ENCODE measurements at regions not wholly inside any gene's neighbourhood (a gene's known extent, or its start where the extent isn't known, plus 50 kb on each side); places are given as distances from the start of the nearest gene placed in this dataset.

GRCh38 chr3:28575746-28576613 is 227.4 kb upstream of the AZI2 start:
- DNase-seq = no peak
- CTCF ChIA-PET = no interaction called here
- POLR2A ChIA-PET = no interaction called here
- Mint-ChIP-seq H3K4me3 (no peak overlapping the region), H3K9me3 (no peaks in the 10 kb centered on the region), H3K27ac (no peak overlapping the region), H3K4me1 (peaks cover 3% of the 10 kb centered on the region), H3K27me3 (peaks cover 54% of the 10 kb centered on the region), H3K36me3 (ENCODE audit: low read depth) (peaks cover 5% of the 10 kb centered on the region)

DNA sequence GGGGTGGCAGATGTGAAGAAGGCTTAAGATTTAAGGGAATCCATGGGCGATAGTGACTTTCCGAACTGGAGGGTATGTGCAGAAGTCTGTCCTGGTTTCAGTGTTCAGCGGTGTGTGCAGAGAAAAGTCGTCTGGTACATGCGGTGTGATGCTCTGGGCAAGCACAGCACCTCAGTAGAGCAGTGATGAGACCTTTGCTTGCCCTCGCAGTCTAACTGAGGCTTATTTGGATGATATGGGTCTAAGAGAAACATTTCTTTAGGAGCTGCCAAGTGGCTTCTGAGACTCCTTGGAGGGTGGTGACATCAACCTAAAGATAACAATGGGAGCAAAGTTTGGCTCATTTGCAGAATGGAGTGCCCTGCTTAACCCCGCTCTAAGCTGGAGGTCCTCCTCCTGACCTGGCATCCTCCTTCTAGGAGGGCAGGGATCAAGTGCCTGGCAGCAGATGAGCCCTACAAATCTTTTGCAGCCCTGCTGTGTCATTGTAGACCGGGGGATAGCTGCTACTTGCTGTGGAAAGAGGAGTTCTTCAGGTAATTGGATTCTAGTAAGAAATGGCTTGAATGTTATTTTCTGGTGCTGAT is 228.1 kb upstream of the AZI2 start:
- Mint-ChIP-seq H3K4me1 (peaks cover 3% of the 10 kb centered on the region), H3K36me3 (ENCODE audit: low read depth) (peaks cover 5% of the 10 kb centered on the region), H3K9me3 (no peaks in the 10 kb centered on the region), H3K27ac (no peak overlapping the region), H3K4me3 (no peak overlapping the region), H3K27me3 (peaks cover 53% of the 10 kb centered on the region)
- ChIA-PET POLR2A (no interaction called here), CTCF (no interaction called here)
- no peak for DNase-seq

DNA sequence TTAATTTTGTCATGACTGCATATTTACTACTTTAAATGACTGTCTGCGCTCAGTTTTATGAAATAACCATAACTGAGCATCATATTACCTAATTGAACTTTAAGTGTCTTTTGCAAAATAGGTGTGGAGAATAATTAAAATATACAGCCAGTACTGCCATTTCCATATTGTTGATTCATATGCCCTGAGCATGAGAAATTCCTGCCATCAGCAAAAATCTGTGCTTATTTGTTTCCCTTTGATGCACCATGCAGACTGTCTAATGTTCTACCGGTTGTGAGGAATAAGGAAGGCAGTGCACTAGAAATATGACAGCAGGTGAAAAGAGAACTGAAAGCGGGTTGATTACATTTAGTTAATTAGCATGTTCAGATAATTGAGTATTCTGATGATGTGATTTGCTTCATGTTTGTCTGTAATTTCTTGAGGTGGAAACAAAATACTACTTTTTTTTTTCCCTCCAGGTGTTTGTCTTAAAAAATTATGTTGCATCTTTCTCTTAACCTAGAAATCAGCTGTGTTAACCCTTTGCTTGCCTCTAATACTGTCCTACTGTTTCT is 229.4 kb upstream of the AZI2 start:
- Mint-ChIP-seq H3K27me3 (peaks cover 50% of the 10 kb centered on the region), H3K4me3 (no peak overlapping the region), H3K9me3 (no peaks in the 10 kb centered on the region), H3K27ac (no peak overlapping the region), H3K36me3 (ENCODE audit: low read depth) (peaks cover 5% of the 10 kb centered on the region), H3K4me1 (peaks cover 3% of the 10 kb centered on the region)
- DNase-seq = no peak
- ChIA-PET CTCF (no interaction called here), POLR2A (no interaction called here)

DNA sequence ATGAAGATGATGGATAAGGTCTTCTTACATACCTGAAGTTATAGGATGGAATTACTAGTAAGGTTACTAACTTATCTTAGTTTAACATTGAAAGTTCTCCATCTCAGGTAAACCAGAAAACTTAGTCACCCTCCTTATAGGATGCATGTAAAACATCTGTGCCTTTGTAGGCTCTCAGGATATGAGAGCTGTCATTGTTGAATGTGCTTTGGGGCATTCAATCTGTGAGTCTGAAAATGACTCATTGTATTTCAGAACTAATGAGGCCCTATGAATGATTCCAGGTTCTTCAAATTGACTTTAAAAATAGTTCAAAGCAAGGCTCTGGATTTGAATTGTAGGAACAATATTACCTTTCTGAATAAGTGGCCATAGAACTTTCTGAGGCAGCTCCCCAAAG is 237.7 kb upstream of the AZI2 start:
- H3K36me3 Mint-ChIP-seq (ENCODE audit: low read depth) = no peaks in the 10 kb centered on the region
- no peak for DNase-seq
- no peak overlapping the region for H3K4me3 Mint-ChIP-seq
- no peaks in the 10 kb centered on the region for H3K9me3 Mint-ChIP-seq
- no peak overlapping the region for H3K27ac Mint-ChIP-seq
- POLR2A ChIA-PET = no interaction called here
- CTCF ChIA-PET = no interaction called here
- no peaks in the 10 kb centered on the region for H3K4me1 Mint-ChIP-seq
- H3K27me3 Mint-ChIP-seq = no peaks in the 10 kb centered on the region

GRCh38 chr3:28587723-28588122 is 239.1 kb upstream of the AZI2 start:
- H3K27ac Mint-ChIP-seq = no peak overlapping the region
- H3K4me3 Mint-ChIP-seq = no peak overlapping the region
- H3K9me3 Mint-ChIP-seq = no peaks in the 10 kb centered on the region
- DNase-seq = no peak
- H3K36me3 Mint-ChIP-seq (ENCODE audit: low read depth) = no peaks in the 10 kb centered on the region
- POLR2A ChIA-PET = no interaction called here
- CTCF ChIA-PET = no interaction called here
- H3K27me3 Mint-ChIP-seq = no peaks in the 10 kb centered on the region
- H3K4me1 Mint-ChIP-seq = no peaks in the 10 kb centered on the region

DNA sequence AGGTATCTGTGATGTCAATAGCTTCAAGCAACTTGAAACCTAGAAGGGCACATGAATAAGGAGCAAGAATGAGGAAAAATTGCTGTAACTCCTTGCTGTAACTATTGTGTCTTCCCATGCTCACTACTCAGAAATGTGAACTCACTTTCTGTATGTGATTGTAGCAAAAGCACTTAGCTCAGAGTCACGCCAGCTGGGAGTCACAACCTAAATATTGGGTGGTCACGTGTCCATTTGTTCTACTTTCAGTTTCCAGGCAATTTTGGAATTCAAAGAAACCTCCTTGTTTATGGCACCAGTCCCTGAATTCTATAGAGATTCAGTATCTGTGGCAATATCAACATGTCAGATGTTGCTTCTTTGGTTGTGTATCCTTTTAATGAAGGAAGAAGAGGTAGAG is 241.6 kb upstream of the AZI2 start:
- POLR2A ChIA-PET = no interaction called here
- Mint-ChIP-seq H3K4me1 (no peaks in the 10 kb centered on the region), H3K9me3 (no peaks in the 10 kb centered on the region), H3K36me3 (ENCODE audit: low read depth) (no peaks in the 10 kb centered on the region), H3K27ac (no peak overlapping the region), H3K27me3 (no peaks in the 10 kb centered on the region), H3K4me3 (no peak overlapping the region)
- no peak for DNase-seq
- CTCF ChIA-PET = no interaction called here

- no peak for DNase-seq
- H3K27me3 Mint-ChIP-seq = no peaks in the 10 kb centered on the region
- no peaks in the 10 kb centered on the region for H3K9me3 Mint-ChIP-seq
- no peaks in the 10 kb centered on the region for H3K36me3 Mint-ChIP-seq (ENCODE audit: low read depth)
- POLR2A ChIA-PET = no interaction called here
- no peak overlapping the region for H3K27ac Mint-ChIP-seq
- CTCF ChIA-PET = no interaction called here
- no peaks in the 10 kb centered on the region for H3K4me1 Mint-ChIP-seq
- no peak overlapping the region for H3K4me3 Mint-ChIP-seq
These were observed 242.2 kb upstream of the AZI2 start for GRCh38 chr3:28590860-28591259.

DNA sequence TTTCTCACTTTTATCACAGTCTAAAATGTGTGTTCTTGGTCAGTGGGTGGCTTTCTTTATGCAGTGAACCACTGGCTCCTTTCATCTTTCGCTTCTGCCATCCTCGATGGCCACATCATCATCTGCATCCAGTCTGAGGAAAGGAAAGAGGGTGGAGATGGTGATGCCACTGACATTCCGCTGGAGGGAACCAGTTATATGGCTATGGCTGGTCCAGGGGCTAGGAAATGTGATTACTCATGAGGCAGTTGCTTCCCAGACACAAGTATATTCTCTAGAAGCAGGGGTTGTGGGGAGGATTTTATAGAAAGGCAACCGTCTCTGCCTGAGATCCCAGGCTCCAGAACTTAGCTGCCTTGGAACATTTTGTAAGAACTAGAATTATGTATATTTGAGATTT is 246.7 kb upstream of the AZI2 start:
- H3K4me1 Mint-ChIP-seq = no peaks in the 10 kb centered on the region
- ChIA-PET POLR2A (no interaction called here), CTCF (interaction anchor here (0.7 kb wide), 1 partner anchor 107 kb away, joined by 4 read pairs; no protein-coding TSS in a partner anchor)
- H3K27ac Mint-ChIP-seq = no peak overlapping the region
- no peaks in the 10 kb centered on the region for H3K27me3 Mint-ChIP-seq
- H3K9me3 Mint-ChIP-seq = no peaks in the 10 kb centered on the region
- no peak for DNase-seq
- H3K4me3 Mint-ChIP-seq = no peak overlapping the region
- no peaks in the 10 kb centered on the region for H3K36me3 Mint-ChIP-seq (ENCODE audit: low read depth)

DNA sequence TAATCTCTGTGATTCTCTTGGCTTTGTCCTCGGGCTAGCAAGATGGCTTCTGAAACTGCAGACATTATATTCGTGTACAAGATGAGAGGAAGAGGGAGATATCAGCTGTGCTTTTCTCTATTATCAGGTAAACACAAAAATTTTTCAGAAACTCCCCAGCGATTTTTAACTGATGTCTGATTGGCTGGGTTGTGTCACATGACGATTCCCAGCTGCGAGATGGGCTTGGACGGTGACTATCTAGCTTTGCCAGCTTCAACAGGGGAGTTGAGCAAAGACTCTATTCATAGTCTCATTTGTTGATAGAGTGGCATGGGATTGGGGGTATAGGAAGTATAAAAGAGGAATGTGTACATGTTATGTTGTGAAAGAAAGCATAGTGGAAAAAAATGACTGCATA is 248.8 kb upstream of the AZI2 start:
- H3K4me3 Mint-ChIP-seq = no peak overlapping the region
- ChIA-PET CTCF (no interaction called here), POLR2A (no interaction called here)
- no peaks in the 10 kb centered on the region for H3K36me3 Mint-ChIP-seq (ENCODE audit: low read depth)
- no peaks in the 10 kb centered on the region for H3K9me3 Mint-ChIP-seq
- no peaks in the 10 kb centered on the region for H3K4me1 Mint-ChIP-seq
- no peak for DNase-seq
- no peaks in the 10 kb centered on the region for H3K27me3 Mint-ChIP-seq
- no peak overlapping the region for H3K27ac Mint-ChIP-seq

DNA sequence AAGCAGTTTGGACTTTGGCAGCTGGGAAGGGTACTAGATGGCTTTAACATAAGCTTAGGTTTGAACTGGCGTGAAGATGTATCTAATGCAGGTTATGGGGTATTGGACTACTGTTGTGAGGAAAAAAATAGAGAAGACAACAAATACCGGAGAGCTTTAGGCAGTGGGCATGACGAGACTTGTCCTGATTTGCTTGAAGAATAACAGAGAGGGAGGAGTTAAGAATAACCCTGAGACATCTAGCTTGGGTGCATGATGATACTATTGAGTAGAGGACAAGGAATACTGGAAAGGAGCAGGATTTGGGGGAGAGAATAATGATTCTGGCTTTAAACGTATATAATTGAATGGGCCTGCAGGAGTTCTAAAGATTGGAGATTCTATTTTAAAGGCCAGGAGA is 249.5 kb upstream of the AZI2 start:
- CTCF ChIA-PET = no interaction called here
- no peaks in the 10 kb centered on the region for H3K4me1 Mint-ChIP-seq
- H3K9me3 Mint-ChIP-seq = no peaks in the 10 kb centered on the region
- no peak overlapping the region for H3K27ac Mint-ChIP-seq
- H3K36me3 Mint-ChIP-seq (ENCODE audit: low read depth) = no peaks in the 10 kb centered on the region
- POLR2A ChIA-PET = no interaction called here
- no peaks in the 10 kb centered on the region for H3K27me3 Mint-ChIP-seq
- H3K4me3 Mint-ChIP-seq = no peak overlapping the region
- no peak for DNase-seq

DNA sequence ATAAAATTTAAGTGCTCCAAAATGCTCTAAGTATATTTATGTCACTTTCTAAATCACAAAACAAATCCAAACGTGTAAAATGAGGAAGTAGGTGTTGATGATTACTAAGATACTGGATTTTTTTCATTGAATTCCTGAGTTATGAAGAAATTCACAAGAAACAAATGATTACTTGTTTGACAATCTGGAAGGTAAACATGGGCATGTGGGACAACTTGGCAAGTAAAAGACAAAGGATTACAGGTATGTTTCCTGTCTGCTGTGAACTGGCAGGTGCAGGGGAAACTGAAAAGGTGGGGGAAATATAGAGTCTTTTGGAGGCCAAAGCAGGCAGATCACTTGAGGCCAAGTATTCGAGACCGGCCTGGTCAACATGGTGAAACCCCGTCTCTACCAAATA is 252.7 kb upstream of the AZI2 start:
- H3K4me3 Mint-ChIP-seq = no peak overlapping the region
- POLR2A ChIA-PET = no interaction called here

DNA sequence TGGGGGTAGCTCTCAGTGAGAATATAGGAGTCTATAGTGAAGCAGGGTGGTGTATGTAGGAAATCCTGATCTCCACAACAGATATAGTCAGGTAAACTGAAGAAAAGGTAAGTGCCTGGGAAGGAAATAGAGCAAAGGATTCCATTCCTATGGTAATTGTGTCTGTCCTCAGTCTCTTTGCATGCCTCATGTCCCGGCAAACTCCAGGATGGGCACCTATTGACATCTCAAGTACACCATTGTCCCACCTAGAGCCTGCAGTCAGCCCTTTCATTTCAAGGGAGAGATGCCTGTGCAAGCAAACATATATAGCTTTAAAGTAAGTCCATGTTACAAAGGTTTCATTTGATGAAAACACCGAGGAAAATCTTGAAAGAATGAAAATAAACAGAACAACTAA is 257.7 kb upstream of the AZI2 start:
- DNase-seq = no peak
- no peaks in the 10 kb centered on the region for H3K27me3 Mint-ChIP-seq
- H3K4me1 Mint-ChIP-seq = no peaks in the 10 kb centered on the region
- H3K36me3 Mint-ChIP-seq (ENCODE audit: low read depth) = no peaks in the 10 kb centered on the region
- ChIA-PET POLR2A (no interaction called here), CTCF (no interaction called here)
- H3K4me3 Mint-ChIP-seq = no peak overlapping the region
- H3K27ac Mint-ChIP-seq = no peak overlapping the region
- H3K9me3 Mint-ChIP-seq = no peaks in the 10 kb centered on the region

More for the DNA sequence above, 252.7 kb upstream of the AZI2 start:
- CTCF ChIA-PET = no interaction called here
- Mint-ChIP-seq H3K4me1 (no peaks in the 10 kb centered on the region), H3K27me3 (no peaks in the 10 kb centered on the region), H3K9me3 (no peaks in the 10 kb centered on the region), H3K36me3 (ENCODE audit: low read depth) (no peaks in the 10 kb centered on the region), H3K27ac (no peak overlapping the region)
- no peak for DNase-seq

- CTCF ChIA-PET = no interaction called here
- Mint-ChIP-seq H3K36me3 (ENCODE audit: low read depth) (no peaks in the 10 kb centered on the region), H3K4me3 (no peak overlapping the region), H3K27me3 (no peaks in the 10 kb centered on the region), H3K9me3 (no peaks in the 10 kb centered on the region), H3K4me1 (no peaks in the 10 kb centered on the region), H3K27ac (no peak overlapping the region)
- no peak for DNase-seq
- POLR2A ChIA-PET = no interaction called here
These were observed 263.6 kb upstream of the AZI2 start for GRCh38 chr3:28612232-28612631.

GRCh38 chr3:28613511-28614106 is 265.0 kb upstream of the AZI2 start:
- no peaks in the 10 kb centered on the region for H3K27me3 Mint-ChIP-seq
- H3K36me3 Mint-ChIP-seq (ENCODE audit: low read depth) = no peaks in the 10 kb centered on the region
- H3K27ac Mint-ChIP-seq = no peak overlapping the region
- no peaks in the 10 kb centered on the region for H3K4me1 Mint-ChIP-seq
- ChIA-PET CTCF (interaction anchor here (0.5 kb wide), 1 partner anchor 165 kb away, joined by 5 read pairs; no protein-coding TSS in a partner anchor), POLR2A (no interaction called here)
- no peaks in the 10 kb centered on the region for H3K9me3 Mint-ChIP-seq
- DNase-seq = no peak
- H3K4me3 Mint-ChIP-seq = no peak overlapping the region
